ENCODE measurements at regions not wholly inside any gene's neighbourhood (a gene's known extent, or its start where the extent isn't known, plus 50 kb on each side); places are given as distances from the start of the nearest gene placed in this dataset.
A peak's percentile ranks its signal among the peaks of the same experiment; 100 is the strongest.

DNA sequence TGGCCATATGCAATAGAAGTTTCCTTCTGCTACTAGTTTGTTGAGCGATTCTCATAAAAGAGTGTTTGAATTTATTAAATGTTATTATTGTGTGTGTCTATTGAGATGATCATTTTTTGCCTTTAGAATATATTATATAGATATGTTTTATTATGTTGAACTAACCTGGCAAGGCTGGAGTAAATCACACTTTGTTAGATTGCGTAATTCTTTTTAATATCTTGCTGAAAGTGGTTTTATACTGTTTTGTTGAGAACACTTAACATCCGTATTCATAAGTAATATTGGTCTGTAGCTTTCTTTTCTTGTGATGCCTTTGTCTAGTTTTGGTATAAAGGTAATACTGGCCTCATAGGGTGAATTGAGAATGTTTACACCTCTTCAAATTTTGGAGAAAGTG is 574.3 kb upstream of the PCDH20 start:
- DNase-seq (ENCODE audit: extremely low spot score), result no peak
- ChIA-PET POLR2A (no interaction called here), CTCF (no interaction called here)
- TF ChIP-seq SP1 (IDR thresholded peaks at IDR 0.05) (no peak), LEF1 (IDR thresholded peaks at IDR 0.05; ENCODE audit: borderline replicate concordance) (no peak), HDGF (IDR thresholded peaks at IDR 0.05; ENCODE audit: borderline replicate concordance) (no peak), FOXK2 (IDR thresholded peaks at IDR 0.05) (no peak; the same call in 1 of the 2 replicates), L3MBTL2 (conservative IDR thresholded peaks at IDR 0.05) (no peak), ZNF384 (IDR thresholded peaks at IDR 0.05) (no peak), CTBP1 (IDR thresholded peaks at IDR 0.05; ENCODE audit: borderline replicate concordance) (no peak), NFRKB (IDR thresholded peaks at IDR 0.05) (no peak), FOXA1 (IDR thresholded peaks at IDR 0.05) (no peak), ARNT (IDR thresholded peaks at IDR 0.05) (no peak), BHLHE40 (IDR thresholded peaks at IDR 0.05; ENCODE audit: borderline replicate concordance) (no peak), FOXM1 (IDR thresholded peaks at IDR 0.05; ENCODE audit: borderline replicate concordance) (no peak)
- TF ChIP-seq, protein P1, sequence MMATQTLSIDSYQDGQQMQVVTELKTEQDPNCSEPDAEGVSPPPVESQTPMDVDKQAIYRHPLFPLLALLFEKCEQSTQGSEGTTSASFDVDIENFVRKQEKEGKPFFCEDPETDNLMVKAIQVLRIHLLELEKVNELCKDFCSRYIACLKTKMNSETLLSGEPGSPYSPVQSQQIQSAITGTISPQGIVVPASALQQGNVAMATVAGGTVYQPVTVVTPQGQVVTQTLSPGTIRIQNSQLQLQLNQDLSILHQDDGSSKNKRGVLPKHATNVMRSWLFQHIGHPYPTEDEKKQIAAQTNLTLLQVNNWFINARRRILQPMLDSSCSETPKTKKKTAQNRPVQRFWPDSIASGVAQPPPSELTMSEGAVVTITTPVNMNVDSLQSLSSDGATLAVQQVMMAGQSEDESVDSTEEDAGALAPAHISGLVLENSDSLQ (IDR thresholded peaks at IDR 0.05), result no peak

DNA sequence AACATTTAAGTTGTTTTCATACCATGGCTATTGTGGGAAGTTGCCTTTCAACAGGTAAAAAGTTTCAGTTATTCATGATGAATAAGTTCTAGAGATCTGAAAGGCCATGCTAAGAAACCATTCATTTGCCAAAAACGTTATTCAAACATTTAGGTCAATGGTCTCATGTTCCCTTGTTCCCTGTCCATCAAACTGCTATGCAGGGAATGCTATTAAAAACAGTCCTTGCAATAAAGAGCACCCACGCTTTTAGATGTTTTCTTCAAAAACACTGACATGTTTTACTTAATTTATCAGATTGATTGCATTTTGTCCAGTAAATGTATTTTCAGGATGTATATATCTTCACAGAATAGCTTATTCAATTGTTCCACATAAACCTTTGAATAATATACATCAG is 573.2 kb upstream of the PCDH20 start:
- TF ChIP-seq, protein P1 (IDR thresholded peaks at IDR 0.05), result peak; percentile 91
- TF ChIP-seq LEF1 (IDR thresholded peaks at IDR 0.05; ENCODE audit: borderline replicate concordance) (no peak), FOXM1 (IDR thresholded peaks at IDR 0.05; ENCODE audit: borderline replicate concordance) (0 out of 2 replicates have a peak, but pooled peaks have one; percentile 0), L3MBTL2 (conservative IDR thresholded peaks at IDR 0.05) (no peak)
- ChIA-PET CTCF (interaction anchor here (0.6 kb wide), 1 partner anchor 9 kb away, joined by 3 read pairs; no protein-coding TSS in a partner anchor), POLR2A (no interaction called here)
- no peak for DNase-seq (ENCODE audit: extremely low spot score)

GRCh38 chr13:61975001-61975400 is 559.4 kb upstream of the PCDH20 start:
- no peak for DNase-seq (ENCODE audit: extremely low spot score)
- ChIA-PET POLR2A (no interaction called here), CTCF (interaction anchor here (1.0 kb wide), 2 partner anchors 21 to 93 kb away, joined by 3 read pairs; no protein-coding TSS in a partner anchor)
- TF ChIP-seq LEF1 (IDR thresholded peaks at IDR 0.05; ENCODE audit: borderline replicate concordance) (no peak), ELF4 (IDR thresholded peaks at IDR 0.05) (no peak), BHLHE40 (IDR thresholded peaks at IDR 0.05; ENCODE audit: borderline replicate concordance) (no peak), FOXM1 (IDR thresholded peaks at IDR 0.05; ENCODE audit: borderline replicate concordance) (no peak), HDGF (IDR thresholded peaks at IDR 0.05; ENCODE audit: borderline replicate concordance) (no peak), SUZ12 (IDR thresholded peaks at IDR 0.05) (no peak), ARNT (IDR thresholded peaks at IDR 0.05) (no peak), FOXK2 (IDR thresholded peaks at IDR 0.05) (no peak), ZNF384 (IDR thresholded peaks at IDR 0.05) (no peak), L3MBTL2 (conservative IDR thresholded peaks at IDR 0.05) (no peak)

DNA sequence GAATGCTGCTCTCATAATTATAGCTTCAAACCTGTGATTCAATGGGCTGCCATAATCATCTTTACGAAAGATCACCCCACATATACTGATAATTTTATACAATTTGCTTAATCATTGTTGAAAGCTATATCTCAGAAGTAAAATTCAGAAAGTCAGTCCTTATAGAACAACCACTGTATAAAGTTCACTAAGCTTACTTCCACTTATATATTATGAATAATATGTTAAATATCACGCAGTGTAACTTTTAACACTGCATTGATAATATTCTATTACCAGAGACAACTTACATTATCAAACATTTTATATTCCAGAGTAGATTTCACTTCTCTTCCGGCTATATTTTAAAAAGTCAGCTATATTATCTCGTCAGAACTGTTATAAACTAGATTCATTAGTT is 550.1 kb upstream of the PCDH20 start:
- POLR2A ChIA-PET, result interaction anchor here (1.6 kb wide), 1 partner anchor 13 kb away, joined by 3 read pairs; no protein-coding TSS in a partner anchor
- TF ChIP-seq FOXM1 (IDR thresholded peaks at IDR 0.05; ENCODE audit: borderline replicate concordance), result 0 out of 2 replicates have a peak, but pooled peaks have one; percentile 29
- 0 out of 2 replicates have a peak, but pooled peaks have one; percentile 32 for TF ChIP-seq FOXK2 (IDR thresholded peaks at IDR 0.05)
- TF ChIP-seq SUZ12 (IDR thresholded peaks at IDR 0.05), result peak; percentile 54; the same call in 1 of the 2 replicates
- TF ChIP-seq FOXA1 (IDR thresholded peaks at IDR 0.05), result no peak
- no peak for TF ChIP-seq BHLHE40 (IDR thresholded peaks at IDR 0.05; ENCODE audit: borderline replicate concordance)
- TF ChIP-seq NFRKB (IDR thresholded peaks at IDR 0.05), result peak; percentile 66
- CTCF ChIA-PET, result interaction anchor here (3.0 kb wide), 1 partner anchor 12 kb away, joined by 14 read pairs; no protein-coding TSS in a partner anchor
- no peak for DNase-seq (ENCODE audit: extremely low spot score)

GRCh38 chr13:61960981-61961380 is 545.3 kb upstream of the PCDH20 start:
- TF ChIP-seq TARDBP (IDR thresholded peaks at IDR 0.05), result no peak
- TF ChIP-seq LEF1 (IDR thresholded peaks at IDR 0.05; ENCODE audit: borderline replicate concordance), result no peak
- TF ChIP-seq SUZ12 (IDR thresholded peaks at IDR 0.05), result no peak
- no peak for TF ChIP-seq FOXK2 (IDR thresholded peaks at IDR 0.05)
- no peak; the same call in 1 of the 2 replicates for TF ChIP-seq FOXM1 (IDR thresholded peaks at IDR 0.05; ENCODE audit: borderline replicate concordance)
- TF ChIP-seq CTBP1 (IDR thresholded peaks at IDR 0.05; ENCODE audit: borderline replicate concordance), result no peak
- no peak for TF ChIP-seq HDGF (IDR thresholded peaks at IDR 0.05; ENCODE audit: borderline replicate concordance)
- no peak for TF ChIP-seq ELF4 (IDR thresholded peaks at IDR 0.05)
- no peak for TF ChIP-seq NFRKB (IDR thresholded peaks at IDR 0.05)
- no peak for TF ChIP-seq FOXA1 (IDR thresholded peaks at IDR 0.05)
- TF ChIP-seq, protein P1 (IDR thresholded peaks at IDR 0.05), result no peak
- TF ChIP-seq ARNT (IDR thresholded peaks at IDR 0.05), result no peak
- TF ChIP-seq SP1 (IDR thresholded peaks at IDR 0.05), result no peak
- TF ChIP-seq ZNF384 (IDR thresholded peaks at IDR 0.05), result no peak; the same call in 1 of the 2 replicates
- no peak for TF ChIP-seq L3MBTL2 (conservative IDR thresholded peaks at IDR 0.05)
- TF ChIP-seq BHLHE40 (IDR thresholded peaks at IDR 0.05; ENCODE audit: borderline replicate concordance), result no peak
- CTCF ChIA-PET, result interaction anchor here (1.7 kb wide), 1 partner anchor 80 kb away, joined by 5 read pairs; no protein-coding TSS in a partner anchor
- no peak for DNase-seq (ENCODE audit: extremely low spot score)
- POLR2A ChIA-PET, result no interaction called here

- DNase-seq (ENCODE audit: extremely low spot score), result peak; percentile 84
- TF ChIP-seq, protein P1 (IDR thresholded peaks at IDR 0.05), result no peak
- TF ChIP-seq ELF4 (IDR thresholded peaks at IDR 0.05) (no peak), LEF1 (IDR thresholded peaks at IDR 0.05; ENCODE audit: borderline replicate concordance) (no peak), SP1 (IDR thresholded peaks at IDR 0.05) (no peak), FOXA1 (IDR thresholded peaks at IDR 0.05) (no peak), FOXK2 (IDR thresholded peaks at IDR 0.05) (no peak), NFRKB (IDR thresholded peaks at IDR 0.05) (no peak), L3MBTL2 (conservative IDR thresholded peaks at IDR 0.05) (no peak), HDGF (IDR thresholded peaks at IDR 0.05; ENCODE audit: borderline replicate concordance) (no peak), ZNF384 (IDR thresholded peaks at IDR 0.05) (no peak)
- POLR2A ChIA-PET, result interaction anchor here (0.6 to 0.8 kb wide), 2 partner anchors 8 to 73 kb away, joined by 3 to 4 read pairs; no protein-coding TSS in a partner anchor
- CTCF ChIA-PET, result interaction anchor here (0.5 to 1.7 kb wide), 41 partner anchors 11 to 539 kb away, joined by 3 to 15 read pairs (median 4); partner anchors contain the start of gene PCDH20
These were observed 538.4 kb upstream of the PCDH20 start for GRCh38 chr13:61954092-61954491.

Measured in HEK293T (cell line).